Vagina (tissue), 2 donors: ENCODE measurements at regions not wholly inside any gene's neighbourhood (a gene's known extent, or its start where the extent isn't known, plus 50 kb on each side); places are given as distances from the start of the nearest gene placed in this dataset.

Source experiments
- DNase-seq, 2 donors: peaks; one replicate each; pipeline ENCODE4 v3.0.0-alpha.2; 2017; ENCODE audit errors: extremely low spot score in 2 of 2
- H3K27ac ChIP-seq: fragments of 200-600 bp; sonication (generic); one replicate; pipeline ENCODE4 v1.5.1; 2019
- H3K27me3 ChIP-seq: fragments of 200-600 bp; sonication (generic); one replicate; pipeline ENCODE4 v1.5.1; 2019
- H3K36me3 ChIP-seq, 2 donors: fragments of 200-600 bp; sonication (generic); one replicate each; pipeline ENCODE4 v1.5.1; 2017 to 2019
- H3K4me1 ChIP-seq: fragments of 200-600 bp; sonication (generic); one replicate; pipeline ENCODE4 v1.5.1; 2019
- H3K4me3 ChIP-seq, 2 donors: fragments of 200-600 bp; sonication (generic); 1 replicate in 1 of 2; 2 replicates in 1 of 2; pipeline ENCODE4 v1.5.1; 2016 to 2019
- H3K9me3 ChIP-seq: fragments of 200-600 bp; sonication (generic); one replicate; pipeline ENCODE4 v1.5.1; 2019
- POLR2A ChIP-seq, 2 donors: fragments of 450-650 bp; IDR thresholded peaks; one replicate each; pipeline ENCODE4 v1.6.1; 2017; ENCODE audit warnings: antibody characterized with exemption in 2 of 2, mild to moderate bottlenecking in 2 of 2, moderate library complexity in 2 of 2
- POLR2AphosphoS5 ChIP-seq, 2 donors: sonication (generic); formaldehyde crosslinking; IDR thresholded peaks; one replicate each; pipeline ENCODE4 v1.9.0; 2017; ENCODE audit warnings: antibody characterized with exemption in 2 of 2, mild to moderate bottlenecking in 2 of 2, low read depth in 1 of 2; ENCODE audit not compliant: insufficient read depth in 1 of 2
- intact Hi-C: fragments of 100-400 bp; cut with DNase I; formaldehyde crosslinking; loops from one replicate; pipeline ENCODE4 v1.15.1; 2023
- TF ChIP-seq, protein P1 (sequence below), 3 experiments: fragments of 450-650 bp in 2 of 3; fragments of 200-600 bp in 1 of 3; sonication (generic) in 1 of 3; IDR thresholded peaks; one replicate each; pipeline ENCODE4 v1.5.1; 2017 to 2019; ENCODE audit warnings: antibody characterized with exemption in 3 of 3, mild to moderate bottlenecking in 2 of 3, moderate library complexity in 2 of 3

DNA sequence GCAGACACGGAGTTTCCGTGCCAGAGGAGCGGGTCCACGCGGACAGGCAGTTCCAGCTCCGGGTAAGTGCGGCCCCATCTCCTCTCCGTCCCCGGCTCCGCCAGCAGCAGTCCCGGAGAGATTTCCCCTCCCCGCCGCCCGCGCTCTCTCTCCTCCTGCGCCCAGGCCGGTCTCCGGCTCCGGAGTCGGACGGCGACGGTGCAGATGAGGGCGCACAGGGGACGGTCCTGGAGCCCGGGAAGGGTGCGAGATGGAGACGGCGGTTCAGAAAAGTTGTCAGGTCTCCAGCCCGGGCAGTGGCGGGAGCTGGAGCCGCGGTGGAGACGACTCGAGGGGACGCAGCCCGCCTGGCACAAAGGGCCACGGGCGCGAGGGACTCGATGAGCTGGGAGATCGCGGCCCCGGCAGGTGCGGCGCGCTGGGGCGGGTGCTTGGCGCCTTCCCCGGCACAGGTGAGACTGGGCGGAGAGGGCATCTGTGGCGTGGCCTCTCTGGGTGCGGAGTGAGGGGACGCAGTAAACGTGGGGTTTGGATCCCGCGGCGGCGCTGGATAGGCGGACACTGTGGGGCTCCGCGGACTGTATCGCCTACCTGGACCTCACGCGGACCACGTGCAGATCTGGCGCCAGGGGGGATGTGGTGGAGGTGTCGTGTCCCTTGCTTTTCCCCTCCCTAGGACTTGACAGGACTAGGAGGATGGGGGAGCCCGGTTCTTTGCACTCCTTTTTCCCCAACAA is 1540.3 kb upstream of the TMEM132C start:
- no peak overlapping the region for H3K4me3 ChIP-seq

GRCh38 chr12:126727218-126728075 is 1539.5 kb upstream of the TMEM132C start:
- TF ChIP-seq POLR2AphosphoS5 (IDR thresholded peaks at IDR 0.05; ENCODE audit: insufficient read depth in 1 of 2, low read depth in 1 of 2) (no peak), POLR2A (IDR thresholded peaks at IDR 0.05) (no peak)
- TF ChIP-seq, protein P1, sequence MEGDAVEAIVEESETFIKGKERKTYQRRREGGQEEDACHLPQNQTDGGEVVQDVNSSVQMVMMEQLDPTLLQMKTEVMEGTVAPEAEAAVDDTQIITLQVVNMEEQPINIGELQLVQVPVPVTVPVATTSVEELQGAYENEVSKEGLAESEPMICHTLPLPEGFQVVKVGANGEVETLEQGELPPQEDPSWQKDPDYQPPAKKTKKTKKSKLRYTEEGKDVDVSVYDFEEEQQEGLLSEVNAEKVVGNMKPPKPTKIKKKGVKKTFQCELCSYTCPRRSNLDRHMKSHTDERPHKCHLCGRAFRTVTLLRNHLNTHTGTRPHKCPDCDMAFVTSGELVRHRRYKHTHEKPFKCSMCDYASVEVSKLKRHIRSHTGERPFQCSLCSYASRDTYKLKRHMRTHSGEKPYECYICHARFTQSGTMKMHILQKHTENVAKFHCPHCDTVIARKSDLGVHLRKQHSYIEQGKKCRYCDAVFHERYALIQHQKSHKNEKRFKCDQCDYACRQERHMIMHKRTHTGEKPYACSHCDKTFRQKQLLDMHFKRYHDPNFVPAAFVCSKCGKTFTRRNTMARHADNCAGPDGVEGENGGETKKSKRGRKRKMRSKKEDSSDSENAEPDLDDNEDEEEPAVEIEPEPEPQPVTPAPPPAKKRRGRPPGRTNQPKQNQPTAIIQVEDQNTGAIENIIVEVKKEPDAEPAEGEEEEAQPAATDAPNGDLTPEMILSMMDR (IDR thresholded peaks at IDR 0.05), result no peak
- H3K9me3 ChIP-seq, result no peaks in the 10 kb centered on the region
- H3K36me3 ChIP-seq, result no peaks in the 10 kb centered on the region
- H3K27ac ChIP-seq, result no peak overlapping the region
- DNase-seq, result no peak
- H3K27me3 ChIP-seq, result no peaks in the 10 kb centered on the region
- no peaks in the 10 kb centered on the region for H3K4me1 ChIP-seq
- H3K4me3 ChIP-seq, result no peak overlapping the region
- intact Hi-C loops, result no loop called here

More for the DNA sequence above, 1540.3 kb upstream of the TMEM132C start:
- no peak for TF ChIP-seq POLR2AphosphoS5 (IDR thresholded peaks at IDR 0.05; ENCODE audit: insufficient read depth in 1 of 2, low read depth in 1 of 2)
- TF ChIP-seq, protein P1 (IDR thresholded peaks at IDR 0.05), result no peak
- TF ChIP-seq POLR2A (IDR thresholded peaks at IDR 0.05), result no peak
- Histone ChIP-seq H3K27me3 (no peaks in the 10 kb centered on the region), H3K9me3 (no peaks in the 10 kb centered on the region), H3K36me3 (no peaks in the 10 kb centered on the region), H3K27ac (no peak overlapping the region), H3K4me1 (no peaks in the 10 kb centered on the region)
- intact Hi-C loops, result no loop called here
- no peak for DNase-seq

GRCh38 chr12:126734296-126734695 is 1532.7 kb upstream of the TMEM132C start:
- TF ChIP-seq, protein P1 (IDR thresholded peaks at IDR 0.05), result no peak
- no peak for TF ChIP-seq POLR2A (IDR thresholded peaks at IDR 0.05)
- no peak for TF ChIP-seq POLR2AphosphoS5 (IDR thresholded peaks at IDR 0.05; ENCODE audit: insufficient read depth in 1 of 2, low read depth in 1 of 2)
- no peak for DNase-seq
- no peaks in the 10 kb centered on the region for H3K27me3 ChIP-seq
- no peaks in the 10 kb centered on the region for H3K9me3 ChIP-seq
- no peaks in the 10 kb centered on the region for H3K36me3 ChIP-seq
- intact Hi-C loops, result no loop called here
- no peak overlapping the region for H3K27ac ChIP-seq
- H3K4me3 ChIP-seq, result no peak overlapping the region
- no peaks in the 10 kb centered on the region for H3K4me1 ChIP-seq

GRCh38 chr12:126734710-126735109 is 1532.3 kb upstream of the TMEM132C start:
- Histone ChIP-seq H3K36me3 (no peaks in the 10 kb centered on the region), H3K27ac (no peak overlapping the region), H3K27me3 (no peaks in the 10 kb centered on the region), H3K4me3 (no peak overlapping the region), H3K4me1 (no peaks in the 10 kb centered on the region), H3K9me3 (no peaks in the 10 kb centered on the region)
- intact Hi-C loops, result no loop called here
- no peak for DNase-seq
- no peak for TF ChIP-seq POLR2A (IDR thresholded peaks at IDR 0.05)
- TF ChIP-seq, protein P1 (IDR thresholded peaks at IDR 0.05), result no peak
- no peak for TF ChIP-seq POLR2AphosphoS5 (IDR thresholded peaks at IDR 0.05; ENCODE audit: insufficient read depth in 1 of 2, low read depth in 1 of 2)
